Activated CD4-positive, alpha-beta T cell treated with anti-CD3 and anti-CD28 coated beads, Interleukin-2, amount 50 U/mL, for 24 hours (primary cell): ENCODE measurements at regions not wholly inside any gene's neighbourhood (a gene's known extent, or its start where the extent isn't known, plus 50 kb on each side); places are given as distances from the start of the nearest gene placed in this dataset.

Experiments used
- DNase-seq, 2 donors: peaks; one replicate each; pipeline ENCODE4 v3.0.0-alpha.2; 2020; ENCODE audit warnings: low read depth in 1 of 2, low spot score in 1 of 2

DNA sequence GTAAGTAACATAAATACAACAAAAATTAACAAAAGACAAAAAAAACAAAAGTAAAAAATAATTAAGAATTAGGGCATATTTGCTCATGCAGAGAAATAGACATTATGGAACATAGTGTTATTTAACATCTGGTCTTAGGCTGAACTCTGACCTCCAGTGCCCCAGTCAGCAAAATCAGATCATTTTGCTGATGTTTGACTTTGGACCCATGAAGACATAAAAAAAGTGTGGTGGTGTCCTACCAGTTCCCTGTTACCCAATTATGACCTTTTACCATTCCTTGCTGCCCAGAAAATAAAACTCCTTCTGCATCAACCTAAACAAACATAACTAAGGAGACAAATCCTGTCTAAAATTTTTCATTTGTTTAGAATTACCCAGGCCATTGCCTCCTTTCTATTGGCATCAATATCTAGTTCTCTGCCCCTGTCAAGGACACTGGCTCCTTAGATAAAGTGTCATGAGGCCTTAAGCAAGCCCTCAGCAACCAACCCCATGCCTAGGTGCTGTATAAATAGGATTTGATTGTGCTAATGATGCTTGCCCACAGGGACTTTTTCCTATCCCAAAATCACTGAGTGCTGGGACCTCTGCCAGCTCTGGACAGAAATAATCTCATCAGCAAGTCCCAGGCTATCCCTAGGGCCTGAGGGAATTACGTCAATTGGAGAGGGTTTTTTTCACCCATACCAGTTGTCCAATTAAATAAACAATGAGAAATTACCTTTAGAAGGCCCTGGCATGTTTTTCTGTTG lies 334.5 kb upstream of the UMPS start:
- no peak for DNase-seq

GRCh38 chr3:124396339-124396950 lies 333.8 kb upstream of the UMPS start:
- DNase-seq: no peak

- no peak for DNase-seq
These were observed 333.2 kb upstream of the UMPS start for GRCh38 chr3:124397088-124397487.

- DNase-seq: no peak
These were observed 331.7 kb upstream of the UMPS start for GRCh38 chr3:124398594-124398993.

DNA sequence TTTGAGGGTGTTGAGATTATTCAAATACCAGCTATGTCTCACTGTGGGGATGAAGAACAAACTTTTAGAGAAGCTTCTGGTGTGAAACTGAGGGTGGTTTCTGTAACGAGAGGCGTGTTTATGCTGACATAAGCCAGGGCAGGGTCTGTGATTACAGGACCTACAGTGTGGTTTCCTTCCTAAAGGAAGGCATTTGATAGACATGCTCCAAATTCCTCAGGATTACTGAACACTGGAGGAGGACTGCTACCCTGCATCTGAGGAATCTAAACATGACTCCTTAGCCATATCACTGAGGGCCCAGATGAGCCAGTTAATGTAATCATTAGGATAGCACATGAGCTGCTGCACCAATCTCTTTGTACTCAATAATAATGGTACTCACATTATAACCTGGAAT lies 328.4 kb upstream of the UMPS start:
- DNase-seq: no peak

DNA sequence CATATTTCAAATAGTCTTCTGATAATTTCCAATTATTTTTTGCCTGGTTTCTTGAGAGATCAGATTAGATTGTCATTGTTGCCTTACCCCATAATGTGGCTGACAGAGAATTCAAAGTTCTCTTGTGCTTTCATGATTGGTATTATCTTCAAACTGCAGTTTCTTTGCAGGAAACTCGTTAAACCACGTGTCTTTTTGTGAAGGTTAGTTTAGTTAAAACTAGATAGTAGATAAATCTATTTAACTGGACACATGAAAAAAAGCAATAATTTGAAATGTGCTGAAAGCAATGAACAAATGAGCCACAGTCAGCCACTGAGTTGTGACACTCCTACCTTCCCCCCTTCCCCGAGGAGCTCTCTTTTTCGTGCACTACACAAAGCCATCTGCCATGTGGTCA lies 327.5 kb upstream of the UMPS start:
- DNase-seq: no peak

DNA sequence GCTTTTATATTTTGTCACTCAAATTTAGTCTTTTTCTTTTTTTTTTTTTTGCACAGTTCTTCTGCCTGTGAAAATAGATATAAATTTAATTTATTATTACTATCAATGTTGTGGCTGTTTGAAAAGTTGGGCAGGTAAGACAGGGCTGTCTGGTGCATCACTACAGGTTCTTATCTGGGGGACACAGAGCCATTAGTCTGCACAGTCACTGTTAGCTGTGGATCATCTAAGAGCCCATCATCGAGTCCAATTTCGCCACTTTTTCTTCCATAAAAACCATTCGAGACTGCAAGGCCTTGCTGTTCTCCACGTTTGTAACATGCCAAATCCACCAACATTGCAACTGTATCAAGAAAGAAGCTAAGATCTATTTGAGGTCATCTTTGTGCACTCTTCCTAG lies 325.6 kb upstream of the UMPS start:
- DNase-seq: no peak

DNA sequence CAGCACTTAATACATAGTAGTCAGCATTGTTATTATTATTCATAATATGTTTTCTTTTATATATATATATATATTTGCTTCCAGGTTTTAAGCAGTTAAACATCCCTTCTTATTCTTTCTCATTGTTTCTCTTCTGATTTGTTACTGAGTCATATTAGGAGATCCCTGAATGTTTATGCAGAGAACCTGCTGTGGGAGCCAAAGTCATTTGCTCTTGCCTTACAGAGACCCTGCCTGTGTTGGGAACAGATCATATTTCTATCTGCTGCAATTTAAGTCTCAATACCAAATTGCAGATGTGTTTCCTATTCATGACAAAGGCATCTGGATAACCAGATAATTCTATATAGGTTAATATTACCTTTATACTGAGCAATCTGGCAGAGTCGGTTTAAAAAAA lies 323.0 kb upstream of the UMPS start:
- DNase-seq: no peak

- no peak for DNase-seq
These were observed 320.5 kb upstream of the UMPS start for GRCh38 chr3:124409650-124410275.

DNA sequence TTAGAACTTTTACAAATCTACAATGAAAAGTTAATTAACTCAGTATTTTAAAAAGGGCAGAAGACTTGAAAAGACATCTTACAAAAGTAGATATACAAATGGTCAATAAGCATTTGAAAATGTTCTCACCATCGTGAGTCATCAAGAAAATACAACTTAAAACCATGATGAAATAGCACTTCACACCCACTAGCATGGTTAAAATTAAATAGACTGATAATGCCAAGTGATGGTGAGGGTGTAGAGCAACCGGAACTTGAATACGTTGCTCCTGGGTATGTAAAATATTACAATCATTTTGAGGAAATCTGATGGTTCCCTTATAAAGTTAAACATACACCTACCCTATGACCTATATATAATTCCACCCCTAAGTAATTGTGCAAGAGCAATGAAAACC lies 319.8 kb upstream of the UMPS start:
- DNase-seq: no peak

DNA sequence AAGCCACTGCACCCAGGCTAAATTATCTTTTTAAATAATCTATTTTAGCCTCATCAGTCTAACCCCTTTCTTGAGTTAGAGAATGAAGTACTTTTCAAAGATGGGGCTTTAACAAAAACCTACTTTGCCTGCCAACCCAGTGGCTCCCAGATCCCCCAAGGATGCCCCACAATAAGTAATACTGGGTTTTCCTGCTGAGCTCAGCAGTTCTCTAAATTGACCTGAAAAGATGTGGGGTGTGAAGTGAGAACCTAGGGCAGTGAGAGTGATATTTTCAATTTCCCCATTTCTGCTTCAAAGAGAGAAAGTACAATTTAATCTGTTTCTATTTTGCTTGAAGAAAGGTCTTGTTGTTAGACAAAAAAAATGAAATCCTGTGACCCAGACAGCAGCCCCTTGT lies 318.5 kb upstream of the UMPS start:
- DNase-seq: no peak

- no peak for DNase-seq
These were observed 317.6 kb upstream of the UMPS start for GRCh38 chr3:124412644-124413043.

GRCh38 chr3:124413393-124413792 lies 316.9 kb upstream of the UMPS start:
- DNase-seq: no peak

GRCh38 chr3:124413989-124414598 lies 316.2 kb upstream of the UMPS start:
- no peak for DNase-seq

GRCh38 chr3:124415446-124415960 lies 314.7 kb upstream of the UMPS start:
- DNase-seq: no peak

DNA sequence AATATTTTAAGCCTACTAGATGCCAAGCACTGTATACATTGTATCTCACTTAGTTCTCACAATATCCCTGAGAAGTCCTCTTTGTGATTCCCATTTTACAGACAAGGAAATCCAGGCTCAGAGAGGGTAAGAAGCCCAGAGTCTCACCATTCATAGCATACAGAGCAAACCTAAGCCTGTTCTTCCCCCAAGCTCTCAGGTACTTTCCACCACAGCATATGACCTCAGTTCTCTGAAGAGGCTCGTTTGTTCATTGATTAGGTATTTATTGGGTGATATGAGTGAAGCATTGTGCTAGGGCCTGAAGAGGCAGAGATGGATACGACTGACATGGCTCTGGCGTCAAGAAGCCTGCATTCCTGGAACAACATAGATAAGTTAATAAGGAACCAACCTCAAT lies 310.9 kb upstream of the UMPS start:
- no peak for DNase-seq

DNA sequence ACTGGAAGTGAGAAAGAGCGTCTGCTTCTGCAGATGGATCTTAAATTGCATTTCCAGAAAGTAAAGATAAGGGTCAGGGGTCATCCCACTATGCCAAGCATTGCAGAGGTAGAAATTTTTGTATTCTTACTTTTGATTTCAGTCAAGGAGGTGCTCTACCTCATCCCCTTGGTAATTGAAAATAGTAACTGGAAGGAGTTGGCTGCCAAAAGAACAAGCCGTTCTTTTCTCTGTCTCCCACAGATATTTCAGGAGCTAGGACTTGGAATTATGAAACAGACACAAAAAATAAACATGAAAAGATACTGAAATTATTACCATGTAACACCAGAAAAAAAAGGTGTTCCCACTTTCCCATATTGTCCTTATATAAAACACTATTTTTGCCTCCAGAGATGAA lies 309.9 kb upstream of the UMPS start:
- DNase-seq: no peak

- DNase-seq: no peak
These were observed 307.4 kb upstream of the UMPS start for GRCh38 chr3:124422805-124423204.

- no peak for DNase-seq
These were observed 305.9 kb upstream of the UMPS start for GRCh38 chr3:124424396-124424795.

- no peak for DNase-seq
These were observed 304.3 kb upstream of the UMPS start for GRCh38 chr3:124425972-124426371.

- DNase-seq: no peak
These were observed 301.7 kb upstream of the UMPS start for GRCh38 chr3:124428372-124429128.
